ENCODE measurements at regions not wholly inside any gene's neighbourhood (a gene's known extent, or its start where the extent isn't known, plus 50 kb on each side); places are given as distances from the start of the nearest gene placed in this dataset.
"Not testable (repeated sequence)": the region's sequence is repeated elsewhere in the genome, so short reads cannot be mapped to it uniquely, and the experiment has no call there.

DNA sequence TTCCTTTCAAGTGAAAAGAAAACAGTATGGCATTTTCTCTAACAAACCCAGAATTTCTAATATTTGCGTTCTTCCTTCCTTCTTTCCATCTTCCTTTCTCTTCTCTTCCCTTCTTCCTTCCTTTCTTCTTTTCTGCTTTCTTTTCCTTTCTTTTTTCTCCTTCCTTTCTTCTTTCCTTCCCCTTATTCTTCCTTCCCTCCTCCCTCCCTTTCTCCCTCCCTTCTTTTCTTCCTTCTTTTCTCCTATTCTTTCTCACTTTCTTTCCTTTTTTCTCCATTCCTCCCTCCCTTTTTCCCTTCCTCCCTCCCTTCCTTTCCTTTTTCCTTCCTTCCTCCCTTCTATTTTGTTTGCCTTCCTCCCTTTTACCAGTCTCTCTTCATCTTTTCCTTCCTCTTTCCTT is 194.8 kb downstream of the SHCBP1 start:
- H3K4me3 ChIP-seq (ENCODE audit: low read depth, low read length), result no peak overlapping the region
- TF ChIP-seq, protein P1, sequence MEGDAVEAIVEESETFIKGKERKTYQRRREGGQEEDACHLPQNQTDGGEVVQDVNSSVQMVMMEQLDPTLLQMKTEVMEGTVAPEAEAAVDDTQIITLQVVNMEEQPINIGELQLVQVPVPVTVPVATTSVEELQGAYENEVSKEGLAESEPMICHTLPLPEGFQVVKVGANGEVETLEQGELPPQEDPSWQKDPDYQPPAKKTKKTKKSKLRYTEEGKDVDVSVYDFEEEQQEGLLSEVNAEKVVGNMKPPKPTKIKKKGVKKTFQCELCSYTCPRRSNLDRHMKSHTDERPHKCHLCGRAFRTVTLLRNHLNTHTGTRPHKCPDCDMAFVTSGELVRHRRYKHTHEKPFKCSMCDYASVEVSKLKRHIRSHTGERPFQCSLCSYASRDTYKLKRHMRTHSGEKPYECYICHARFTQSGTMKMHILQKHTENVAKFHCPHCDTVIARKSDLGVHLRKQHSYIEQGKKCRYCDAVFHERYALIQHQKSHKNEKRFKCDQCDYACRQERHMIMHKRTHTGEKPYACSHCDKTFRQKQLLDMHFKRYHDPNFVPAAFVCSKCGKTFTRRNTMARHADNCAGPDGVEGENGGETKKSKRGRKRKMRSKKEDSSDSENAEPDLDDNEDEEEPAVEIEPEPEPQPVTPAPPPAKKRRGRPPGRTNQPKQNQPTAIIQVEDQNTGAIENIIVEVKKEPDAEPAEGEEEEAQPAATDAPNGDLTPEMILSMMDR (IDR thresholded peaks at IDR 0.05; ENCODE audit: insufficient read depth, low read depth, low read length, missing control alignments), result no peak
- no peak for DNase-seq (ENCODE audit: low read depth)

DNA sequence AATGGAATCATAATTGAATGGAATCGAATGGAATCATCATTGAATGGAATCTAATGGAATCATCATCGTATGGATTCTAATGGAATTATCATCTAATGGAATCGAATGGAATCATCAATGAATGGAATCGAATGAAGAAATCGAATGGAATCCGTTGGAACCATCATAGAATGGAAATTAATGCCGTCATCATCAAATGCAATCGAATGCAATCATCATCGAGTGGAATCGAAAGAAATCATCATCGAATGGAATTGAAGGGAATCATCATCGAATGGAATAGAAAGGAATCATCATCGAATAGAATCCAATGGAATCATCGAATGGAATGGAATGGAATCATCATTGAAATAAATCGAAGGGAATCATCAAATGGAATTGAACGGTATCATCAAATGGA is 217.2 kb downstream of the SHCBP1 start:
- no peak for DNase-seq (ENCODE audit: low read depth)
- TF ChIP-seq, protein P1 (IDR thresholded peaks at IDR 0.05; ENCODE audit: insufficient read depth, low read depth, low read length, missing control alignments), result no peak
- H3K4me3 ChIP-seq (ENCODE audit: low read depth, low read length), result no peak overlapping the region

- not testable (repeated sequence) for DNase-seq (ENCODE audit: low read depth); H3K4me3 ChIP-seq (ENCODE audit: low read depth, low read length)
Observed at GRCh38 chr16:46398559-46398958, 222.6 kb downstream of the SHCBP1 start.

DNA sequence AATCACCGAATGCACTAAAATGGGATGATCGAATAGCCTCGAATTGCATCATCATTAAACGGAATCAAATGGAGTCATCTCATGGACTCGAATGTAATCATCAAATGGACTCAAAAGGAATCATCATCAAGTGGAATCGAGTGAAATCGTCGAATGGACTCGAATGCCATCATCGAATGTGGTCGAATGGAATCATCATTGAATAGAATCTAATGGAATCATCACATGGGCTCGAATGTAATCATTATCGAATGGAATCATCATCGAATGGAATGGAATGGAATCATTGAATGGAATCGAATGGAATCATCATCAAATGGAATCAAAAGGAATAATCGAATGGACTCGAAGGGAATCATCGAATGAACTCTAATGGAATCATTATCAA is 224.3 kb downstream of the SHCBP1 start:
- not testable (repeated sequence) for H3K4me3 ChIP-seq (ENCODE audit: low read depth, low read length); DNase-seq (ENCODE audit: low read depth)

DNA sequence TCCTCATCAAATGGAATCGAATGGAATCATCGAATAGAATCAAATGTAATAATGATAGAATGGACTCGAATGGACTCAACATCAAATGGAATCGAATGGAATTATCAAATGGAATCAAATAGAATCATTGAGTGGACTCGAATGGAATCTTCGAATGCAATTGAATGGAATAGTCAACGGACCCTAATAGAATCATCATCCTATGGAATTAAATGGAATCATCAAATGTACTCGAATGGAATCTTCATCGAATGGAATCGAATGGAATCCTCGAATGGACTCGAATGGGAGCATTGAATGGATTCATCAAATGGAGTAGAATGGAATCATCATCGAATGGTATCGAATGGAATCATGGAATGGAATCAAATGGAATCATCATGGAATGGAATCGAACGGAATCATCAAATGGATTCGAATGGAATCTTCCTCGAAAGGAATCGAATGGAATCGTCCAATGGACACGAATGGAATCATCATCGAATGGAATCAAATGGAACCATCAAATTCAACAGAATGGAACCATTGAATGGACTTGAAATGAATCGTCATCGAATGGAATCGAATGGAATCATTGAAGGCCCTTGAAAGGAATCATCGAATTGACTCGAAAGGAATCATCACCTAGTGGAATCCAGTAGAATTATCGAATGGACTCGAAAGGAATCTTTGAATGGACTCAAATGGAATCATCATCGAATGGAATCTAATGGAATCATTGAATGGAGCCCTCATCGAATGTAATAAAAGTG is 224.9 kb downstream of the SHCBP1 start:
- DNase-seq (ENCODE audit: low read depth); H3K4me3 ChIP-seq (ENCODE audit: low read depth, low read length): not testable (repeated sequence)

- peak; percentile 9 for DNase-seq (ENCODE audit: low read depth)
- not testable (repeated sequence) for H3K4me3 ChIP-seq (ENCODE audit: low read depth, low read length)
Observed at GRCh38 chr16:46395391-46395921, 225.7 kb downstream of the SHCBP1 start.

- H3K4me3 ChIP-seq (ENCODE audit: low read depth, low read length); DNase-seq (ENCODE audit: low read depth): not testable (repeated sequence)
Observed at GRCh38 chr16:46394963-46395362, 226.2 kb downstream of the SHCBP1 start.

DNA sequence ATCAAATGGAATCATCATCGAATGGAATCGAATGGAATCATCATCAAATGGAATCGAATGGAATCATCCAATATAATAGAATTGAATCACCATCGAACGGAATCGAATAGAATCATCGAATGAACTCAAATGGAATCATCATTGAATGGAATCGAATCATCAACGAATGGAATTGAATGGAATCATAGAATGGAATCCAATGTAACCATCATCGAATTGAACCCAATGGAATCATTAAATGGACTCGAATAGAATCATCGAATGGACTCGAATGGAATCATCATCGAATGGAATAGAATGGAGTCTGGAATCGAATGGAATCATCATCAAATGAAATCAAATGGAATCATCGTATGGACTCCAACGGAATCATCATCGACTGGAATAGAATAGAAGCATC is 227.0 kb downstream of the SHCBP1 start:
- not testable (repeated sequence) for DNase-seq (ENCODE audit: low read depth); H3K4me3 ChIP-seq (ENCODE audit: low read depth, low read length)

DNA sequence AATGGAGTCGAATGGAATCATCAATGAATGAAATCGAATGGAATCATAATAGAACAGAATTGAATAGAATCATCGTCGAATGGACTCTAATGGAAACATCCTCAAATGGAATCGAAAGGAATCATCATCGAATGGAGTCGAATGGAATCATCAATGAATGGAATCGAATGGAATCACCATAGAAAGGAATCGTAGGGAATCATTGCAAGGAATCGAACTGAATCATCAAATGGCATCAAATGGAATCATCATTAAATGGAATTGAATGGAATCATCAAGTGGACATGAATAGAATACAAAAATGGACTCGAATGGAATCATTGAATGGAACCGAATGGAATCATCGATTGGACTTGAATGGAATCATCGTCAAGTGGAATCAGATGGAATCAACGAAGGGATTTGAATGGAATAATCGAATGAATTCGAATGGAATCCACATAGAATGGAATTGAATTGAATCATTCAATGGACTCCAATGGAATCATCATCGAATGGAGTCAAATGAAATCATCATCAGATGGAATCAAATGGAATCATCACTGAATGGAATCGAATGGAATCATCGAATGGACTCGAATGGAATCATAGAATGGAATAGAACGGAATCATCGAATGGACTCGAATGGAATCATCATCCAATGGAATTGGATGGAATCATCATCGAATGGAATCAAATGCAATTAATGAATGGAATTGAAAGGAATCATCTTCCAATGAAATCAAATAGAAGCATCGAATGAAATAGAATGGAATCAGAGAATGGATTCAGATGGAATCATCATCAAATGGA is 228.1 kb downstream of the SHCBP1 start:
- peak; percentile 25 for DNase-seq (ENCODE audit: low read depth)
- H3K4me3 ChIP-seq (ENCODE audit: low read depth, low read length), result not testable (repeated sequence)

GRCh38 chr16:46390660-46391462 is 230.3 kb downstream of the SHCBP1 start:
- DNase-seq (ENCODE audit: low read depth), result not testable (repeated sequence)

DNA sequence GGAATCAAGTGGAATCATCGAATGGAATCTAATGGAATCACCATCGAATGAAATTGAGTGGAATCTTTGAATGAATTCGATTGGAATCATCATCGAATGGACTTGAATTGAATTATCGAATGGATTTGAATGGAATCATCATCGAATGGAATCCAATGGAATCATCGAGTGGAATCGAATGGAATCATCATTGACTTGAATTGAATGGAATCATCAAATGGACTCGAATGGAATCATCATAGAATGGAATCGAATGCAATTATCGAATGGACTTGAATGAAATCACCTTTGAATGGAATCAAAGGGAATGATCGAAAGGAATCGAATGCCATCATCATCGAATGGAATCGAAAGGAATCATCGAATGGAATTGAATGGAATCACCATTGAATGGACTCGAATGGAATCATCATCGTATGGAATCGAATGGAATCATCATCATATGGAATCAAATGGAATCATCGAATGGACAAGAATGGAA is 231.6 kb downstream of the SHCBP1 start:
- DNase-seq (ENCODE audit: low read depth), result peak; percentile 82
- H3K4me3 ChIP-seq (ENCODE audit: low read depth, low read length), result not testable (repeated sequence)

More at GRCh38 chr16:46390660-46391462, 230.3 kb downstream of the SHCBP1 start:
- not testable (repeated sequence) for H3K4me3 ChIP-seq (ENCODE audit: low read depth, low read length)

DNA sequence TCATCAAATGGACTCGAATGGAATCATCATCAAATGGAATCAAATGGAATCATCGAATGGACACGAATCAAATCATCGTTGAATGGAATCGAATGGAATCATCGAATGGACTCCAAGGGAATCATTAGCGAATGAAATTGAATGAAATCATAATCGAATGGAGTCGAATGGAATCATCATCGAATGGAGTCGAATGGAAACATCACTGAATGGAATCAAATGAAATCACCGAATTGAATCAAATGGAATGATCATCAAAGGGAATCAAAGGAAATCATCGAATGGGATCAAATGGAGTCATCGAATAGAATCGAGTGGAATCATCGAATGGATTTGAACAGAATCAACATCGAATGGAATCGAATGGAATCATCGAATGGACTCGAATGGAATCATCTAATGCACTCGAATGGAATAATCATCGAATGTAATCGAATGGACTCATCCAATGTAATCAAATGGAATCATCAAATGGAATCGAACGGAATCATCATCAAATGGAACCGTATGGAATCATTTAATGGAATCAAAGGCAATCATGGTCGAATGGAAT is 232.2 kb downstream of the SHCBP1 start:
- not testable (repeated sequence) for DNase-seq (ENCODE audit: low read depth)

DNA sequence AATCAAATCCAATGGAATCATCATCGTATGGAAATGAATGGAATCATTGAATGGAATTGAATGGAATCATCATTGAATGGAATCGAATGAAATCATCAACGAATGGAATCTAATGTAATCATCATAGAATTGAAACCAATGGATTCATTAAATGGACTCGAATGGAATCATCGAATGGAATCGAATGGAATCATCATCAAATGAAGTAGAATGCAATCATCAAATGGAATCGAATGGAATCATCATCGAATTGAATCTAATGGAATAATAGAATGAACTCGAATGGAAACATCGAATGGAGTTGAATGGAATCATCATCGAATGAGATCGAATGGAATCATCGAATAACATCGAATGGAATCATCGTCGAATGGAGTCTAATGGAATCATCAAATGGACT is 232.8 kb downstream of the SHCBP1 start:
- not testable (repeated sequence) for DNase-seq (ENCODE audit: low read depth); H3K4me3 ChIP-seq (ENCODE audit: low read depth, low read length)

More for the DNA sequence above, 232.2 kb downstream of the SHCBP1 start:
- not testable (repeated sequence) for H3K4me3 ChIP-seq (ENCODE audit: low read depth, low read length)

DNA sequence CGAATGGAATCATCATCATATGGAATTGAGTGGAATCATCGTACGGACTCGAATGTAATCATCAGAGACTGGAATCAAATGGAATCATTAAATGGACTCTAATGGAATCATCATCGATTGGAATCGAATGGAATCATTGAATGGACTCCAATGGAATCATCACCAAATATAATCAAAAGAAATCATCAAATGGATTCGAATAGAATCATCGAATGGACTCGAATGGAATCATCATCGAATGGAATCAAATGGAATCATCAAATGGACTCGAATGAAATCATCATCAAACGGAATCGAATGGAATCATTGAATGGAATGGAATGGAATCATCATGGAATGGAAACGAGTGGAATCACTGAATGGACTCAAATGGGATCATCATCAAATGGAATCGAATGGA is 233.5 kb downstream of the SHCBP1 start:
- not testable (repeated sequence) for DNase-seq (ENCODE audit: low read depth); H3K4me3 ChIP-seq (ENCODE audit: low read depth, low read length)

- H3K4me3 ChIP-seq (ENCODE audit: low read depth, low read length); DNase-seq (ENCODE audit: low read depth): not testable (repeated sequence)
Observed at GRCh38 chr16:46386805-46387620, 234.2 kb downstream of the SHCBP1 start.

All from GM12865 (cell line).